ENCODE measurements at regions not wholly inside any gene's neighbourhood (a gene's known extent, or its start where the extent isn't known, plus 50 kb on each side); places are given as distances from the start of the nearest gene placed in this dataset.
"Not testable (repeated sequence)": the region's sequence is repeated elsewhere in the genome, so short reads cannot be mapped to it uniquely, and the experiment has no call there.

DNA sequence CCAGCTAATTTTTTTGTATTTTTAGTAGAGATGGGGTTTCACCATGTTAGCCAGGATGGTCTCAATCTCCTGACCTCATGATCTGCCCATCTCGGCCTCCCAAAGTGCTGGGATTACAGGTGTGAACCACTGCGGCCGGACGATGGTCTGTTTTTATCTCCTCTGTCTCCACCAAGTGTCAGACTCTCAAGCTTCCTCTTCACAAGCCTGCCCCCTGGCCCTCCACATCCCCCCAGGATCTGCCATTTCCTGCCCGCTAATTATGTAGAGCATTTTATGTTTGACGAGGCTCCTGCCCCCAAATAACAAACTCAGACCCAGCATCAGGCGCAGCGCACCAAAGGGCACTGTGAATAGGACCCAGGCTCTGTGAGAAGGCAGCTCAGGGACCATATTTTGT is 101.8 kb upstream of the PCBD1 start:
- 77 to 88% (median 86%) methylated on average over 8 of the region's 8 CpGs for WGBS, 3 donors
- H3K36me3 ChIP-seq (ENCODE audit: control insufficient read depth in 3 of 3, insufficient read depth in 2 of 3, low read depth in 1 of 3, low read length in 3 of 3); H3K27ac ChIP-seq (ENCODE audit: low read depth in 1 of 3, low read length in 2 of 3); FAIRE-seq; DNase-seq; H3K4me3 ChIP-seq (ENCODE audit: low read depth in 1 of 3, low read length in 3 of 3); H3K9me3 ChIP-seq (ENCODE audit: control insufficient read depth in 2 of 2, insufficient read depth in 1 of 2, low read depth in 1 of 2, low read length in 1 of 2); H3K27me3 ChIP-seq (ENCODE audit: control insufficient read depth in 3 of 3, insufficient read depth in 3 of 3, low read length in 3 of 3): not testable (repeated sequence)
- H3K4me1 ChIP-seq (ENCODE audit: control insufficient read depth in 3 of 3, insufficient read depth in 2 of 3, low read depth in 1 of 3, low read length in 2 of 3) = peaks cover 0 to 35% (median 0%) of the 10 kb centered on the region in 3 donors

GRCh38 chr10:70990681-70991080 is 102.3 kb upstream of the PCBD1 start:
- no peaks in the 10 kb centered on the region for H3K27me3 ChIP-seq (ENCODE audit: control insufficient read depth in 3 of 3, insufficient read depth in 3 of 3, low read length in 3 of 3)
- 88 to 96% (median 92%) methylated on average over 6 of the region's 6 CpGs for WGBS, 3 donors
- peaks cover 0 to 29% (median 0%) of the 10 kb centered on the region in 3 donors for H3K4me1 ChIP-seq (ENCODE audit: control insufficient read depth in 3 of 3, insufficient read depth in 2 of 3, low read depth in 1 of 3, low read length in 2 of 3)
- no peak for DNase-seq
- no peak overlapping the region for H3K27ac ChIP-seq (ENCODE audit: low read depth in 1 of 3, low read length in 2 of 3)
- H3K36me3 ChIP-seq (ENCODE audit: control insufficient read depth in 3 of 3, insufficient read depth in 2 of 3, low read depth in 1 of 3, low read length in 3 of 3) = no peaks in the 10 kb centered on the region
- no peak overlapping the region for H3K4me3 ChIP-seq (ENCODE audit: low read depth in 1 of 3, low read length in 3 of 3)
- H3K9me3 ChIP-seq (ENCODE audit: control insufficient read depth in 2 of 2, insufficient read depth in 1 of 2, low read depth in 1 of 2, low read length in 1 of 2) = peaks cover 0 to 7% of the 10 kb centered on the region in 2 donors
- no peak for FAIRE-seq

DNA sequence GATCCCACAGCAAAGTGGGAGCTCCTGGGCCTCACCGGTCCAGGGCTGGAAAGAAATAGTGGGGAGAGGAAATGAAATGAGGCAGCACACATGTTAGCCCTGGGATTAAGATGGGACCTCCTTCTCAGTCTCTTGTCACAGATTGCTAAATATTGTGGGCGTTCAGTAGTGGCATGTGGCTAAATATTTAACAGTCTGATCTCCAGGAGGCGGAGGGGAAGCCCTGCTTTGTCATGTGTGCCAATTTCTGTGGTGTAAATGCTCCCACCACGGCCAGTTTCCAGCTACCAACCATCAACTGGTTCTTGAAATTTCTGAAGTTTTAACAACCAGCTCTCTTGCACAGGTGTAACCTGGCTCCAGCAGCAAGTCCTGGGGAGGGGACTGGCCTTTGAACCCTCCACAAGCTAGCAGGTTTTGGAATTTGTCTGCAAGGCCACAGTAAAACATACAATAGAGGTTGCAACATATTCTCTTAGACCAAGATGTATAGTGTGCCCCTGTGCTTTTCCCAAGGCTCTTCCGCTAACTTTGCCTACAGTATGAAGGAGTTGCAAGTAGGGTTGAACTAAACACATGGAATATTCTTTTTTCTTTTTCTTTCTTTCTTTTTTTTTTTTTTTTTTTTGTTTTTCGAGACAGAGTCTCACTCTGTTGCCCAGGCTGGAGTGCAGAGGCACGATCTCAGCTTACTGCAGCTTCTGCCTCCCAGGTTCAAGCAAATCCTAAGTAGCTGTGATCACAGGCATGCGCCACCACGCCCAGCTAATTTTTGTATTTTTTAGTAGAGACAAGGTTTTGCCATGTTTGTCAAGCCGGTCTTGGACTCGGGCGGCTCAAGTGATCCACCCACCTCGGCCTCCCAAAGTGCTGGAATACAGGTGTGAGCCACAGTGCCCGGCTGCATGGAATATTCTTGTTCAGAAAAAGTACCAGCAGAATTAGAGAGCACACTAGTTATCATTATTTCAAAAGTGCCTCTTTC is 103.1 kb upstream of the PCBD1 start:
- DNase-seq = peak in 1 of 2 donors; percentile 66
- Histone ChIP-seq H3K27ac (ENCODE audit: low read depth in 1 of 3, low read length in 2 of 3) (no peak overlapping the region), H3K27me3 (ENCODE audit: control insufficient read depth in 3 of 3, insufficient read depth in 3 of 3, low read length in 3 of 3) (peaks cover 0 to 3% (median 0%) of the 10 kb centered on the region in 3 donors), H3K4me1 (ENCODE audit: control insufficient read depth in 3 of 3, insufficient read depth in 2 of 3, low read depth in 1 of 3, low read length in 2 of 3) (peaks cover 0 to 22% (median 0%) of the 10 kb centered on the region in 3 donors), H3K36me3 (ENCODE audit: control insufficient read depth in 3 of 3, insufficient read depth in 2 of 3, low read depth in 1 of 3, low read length in 3 of 3) (no peaks in the 10 kb centered on the region), H3K4me3 (ENCODE audit: low read depth in 1 of 3, low read length in 3 of 3) (no peak overlapping the region), H3K9me3 (ENCODE audit: control insufficient read depth in 2 of 2, insufficient read depth in 1 of 2, low read depth in 1 of 2, low read length in 1 of 2) (peaks cover 0 to 7% of the 10 kb centered on the region in 2 donors)
- WGBS, 3 donors = 81 to 83% (median 81%) methylated on average over 14 of the region's 14 CpGs
- FAIRE-seq = no peak

DNA sequence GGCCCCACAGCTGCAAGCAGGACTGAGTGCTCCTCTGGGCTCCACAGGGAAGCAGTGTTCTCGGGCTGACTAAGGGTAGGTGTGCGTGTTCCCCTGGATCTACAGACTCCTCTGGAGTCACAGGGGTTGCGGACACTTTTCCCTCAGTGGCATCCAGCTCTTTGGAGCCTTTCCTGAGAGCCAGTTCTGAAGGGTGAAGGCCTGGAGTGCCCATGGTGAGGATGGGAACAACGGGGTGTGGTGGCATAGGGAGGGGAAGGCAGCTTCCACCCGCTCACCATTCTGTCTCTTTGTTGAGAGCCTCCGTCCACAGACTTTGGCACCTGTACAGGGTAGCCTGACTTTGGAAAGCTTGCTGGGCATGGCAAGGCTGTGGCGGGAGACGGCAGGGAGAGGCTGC is 104.1 kb upstream of the PCBD1 start:
- 71 to 89% (median 78%) methylated on average over 7 to 8 of the region's 8 CpGs for WGBS, 3 donors
- Histone ChIP-seq H3K4me3 (ENCODE audit: low read depth in 1 of 3, low read length in 3 of 3) (no peak overlapping the region), H3K36me3 (ENCODE audit: control insufficient read depth in 3 of 3, insufficient read depth in 2 of 3, low read depth in 1 of 3, low read length in 3 of 3) (no peaks in the 10 kb centered on the region), H3K4me1 (ENCODE audit: control insufficient read depth in 3 of 3, insufficient read depth in 2 of 3, low read depth in 1 of 3, low read length in 2 of 3) (peaks cover 0 to 12% (median 0%) of the 10 kb centered on the region in 3 donors), H3K27me3 (ENCODE audit: control insufficient read depth in 3 of 3, insufficient read depth in 3 of 3, low read length in 3 of 3) (peaks cover 0 to 5% (median 0%) of the 10 kb centered on the region in 3 donors), H3K27ac (ENCODE audit: low read depth in 1 of 3, low read length in 2 of 3) (no peak overlapping the region), H3K9me3 (ENCODE audit: control insufficient read depth in 2 of 2, insufficient read depth in 1 of 2, low read depth in 1 of 2, low read length in 1 of 2) (peaks cover 0 to 7% of the 10 kb centered on the region in 2 donors)
- no peak for DNase-seq
- FAIRE-seq = no peak

GRCh38 chr10:70993051-70993450 is 104.7 kb upstream of the PCBD1 start:
- Histone ChIP-seq H3K4me1 (ENCODE audit: control insufficient read depth in 3 of 3, insufficient read depth in 2 of 3, low read depth in 1 of 3, low read length in 2 of 3) (peaks cover 0 to 7% (median 0%) of the 10 kb centered on the region in 3 donors), H3K4me3 (ENCODE audit: low read depth in 1 of 3, low read length in 3 of 3) (no peak overlapping the region), H3K36me3 (ENCODE audit: control insufficient read depth in 3 of 3, insufficient read depth in 2 of 3, low read depth in 1 of 3, low read length in 3 of 3) (no peaks in the 10 kb centered on the region), H3K9me3 (ENCODE audit: control insufficient read depth in 2 of 2, insufficient read depth in 1 of 2, low read depth in 1 of 2, low read length in 1 of 2) (peaks cover 0 to 7% of the 10 kb centered on the region in 2 donors), H3K27ac (ENCODE audit: low read depth in 1 of 3, low read length in 2 of 3) (no peak overlapping the region), H3K27me3 (ENCODE audit: control insufficient read depth in 3 of 3, insufficient read depth in 3 of 3, low read length in 3 of 3) (peaks cover 0 to 5% (median 0%) of the 10 kb centered on the region in 3 donors)
- FAIRE-seq = no peak
- 73 to 89% (median 87%) methylated on average over 4 of the region's 4 CpGs for WGBS, 3 donors
- no peak for DNase-seq

GRCh38 chr10:70996549-70996948 is 108.2 kb upstream of the PCBD1 start:
- no peaks in the 10 kb centered on the region for H3K4me1 ChIP-seq (ENCODE audit: control insufficient read depth in 3 of 3, insufficient read depth in 2 of 3, low read depth in 1 of 3, low read length in 2 of 3)
- FAIRE-seq = no peak
- peaks cover 0 to 5% (median 0%) of the 10 kb centered on the region in 3 donors for H3K27me3 ChIP-seq (ENCODE audit: control insufficient read depth in 3 of 3, insufficient read depth in 3 of 3, low read length in 3 of 3)
- no peaks in the 10 kb centered on the region for H3K36me3 ChIP-seq (ENCODE audit: control insufficient read depth in 3 of 3, insufficient read depth in 2 of 3, low read depth in 1 of 3, low read length in 3 of 3)
- H3K4me3 ChIP-seq (ENCODE audit: low read depth in 1 of 3, low read length in 3 of 3) = no peak overlapping the region
- no peak for DNase-seq
- no peak overlapping the region for H3K27ac ChIP-seq (ENCODE audit: low read depth in 1 of 3, low read length in 2 of 3)
- peaks cover 0 to 12% of the 10 kb centered on the region in 2 donors for H3K9me3 ChIP-seq (ENCODE audit: control insufficient read depth in 2 of 2, insufficient read depth in 1 of 2, low read depth in 1 of 2, low read length in 1 of 2)

DNA sequence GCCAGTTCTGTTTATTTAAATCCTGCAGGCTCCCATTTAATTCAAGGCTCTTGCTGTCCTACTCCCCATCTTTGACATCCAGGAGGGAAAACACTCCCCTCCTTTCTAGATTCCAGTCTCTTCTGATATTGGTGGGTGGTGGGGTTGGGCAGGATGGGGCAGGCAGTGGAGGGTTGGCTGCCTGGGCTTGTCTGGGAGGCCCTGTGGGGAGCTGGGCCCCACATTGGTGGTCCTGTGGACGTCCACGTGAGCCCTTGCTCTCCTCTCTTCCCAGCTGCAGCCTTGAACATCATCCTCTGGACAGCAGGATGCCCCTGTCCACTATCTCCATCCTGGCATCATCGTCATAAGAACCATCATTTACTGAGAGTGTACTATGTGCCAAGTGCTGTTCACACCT is 108.9 kb upstream of the PCBD1 start:
- DNase-seq (no peak), FAIRE-seq (no peak)
- Histone ChIP-seq H3K9me3 (ENCODE audit: control insufficient read depth in 2 of 2, insufficient read depth in 1 of 2, low read depth in 1 of 2, low read length in 1 of 2) (peaks cover 0 to 12% of the 10 kb centered on the region in 2 donors), H3K36me3 (ENCODE audit: control insufficient read depth in 3 of 3, insufficient read depth in 2 of 3, low read depth in 1 of 3, low read length in 3 of 3) (no peaks in the 10 kb centered on the region), H3K27ac (ENCODE audit: low read depth in 1 of 3, low read length in 2 of 3) (no peak overlapping the region), H3K4me3 (ENCODE audit: low read depth in 1 of 3, low read length in 3 of 3) (no peak overlapping the region), H3K27me3 (ENCODE audit: control insufficient read depth in 3 of 3, insufficient read depth in 3 of 3, low read length in 3 of 3) (peaks cover 0 to 5% (median 0%) of the 10 kb centered on the region in 3 donors), H3K4me1 (ENCODE audit: control insufficient read depth in 3 of 3, insufficient read depth in 2 of 3, low read depth in 1 of 3, low read length in 2 of 3) (no peaks in the 10 kb centered on the region)
- WGBS, 3 donors = 39 to 63% (median 46%) methylated on average over 3 of the region's 3 CpGs

- no peak for DNase-seq
- H3K4me1 ChIP-seq (ENCODE audit: control insufficient read depth in 3 of 3, insufficient read depth in 2 of 3, low read depth in 1 of 3, low read length in 2 of 3) = no peaks in the 10 kb centered on the region
- WGBS, 3 donors = 70 to 79% (median 73%) methylated on average over 9 of the region's 9 CpGs
- H3K9me3 ChIP-seq (ENCODE audit: control insufficient read depth in 2 of 2, insufficient read depth in 1 of 2, low read depth in 1 of 2, low read length in 1 of 2) = peaks cover 0 to 12% of the 10 kb centered on the region in 2 donors
- peaks cover 0 to 5% (median 0%) of the 10 kb centered on the region in 3 donors for H3K27me3 ChIP-seq (ENCODE audit: control insufficient read depth in 3 of 3, insufficient read depth in 3 of 3, low read length in 3 of 3)
- FAIRE-seq = no peak
- no peak overlapping the region for H3K27ac ChIP-seq (ENCODE audit: low read depth in 1 of 3, low read length in 2 of 3)
- no peaks in the 10 kb centered on the region for H3K36me3 ChIP-seq (ENCODE audit: control insufficient read depth in 3 of 3, insufficient read depth in 2 of 3, low read depth in 1 of 3, low read length in 3 of 3)
- H3K4me3 ChIP-seq (ENCODE audit: low read depth in 1 of 3, low read length in 3 of 3) = no peak overlapping the region
Measured at GRCh38 chr10:70998086-70998485, 109.7 kb upstream of the PCBD1 start.
